ENCODE measurements at regions not wholly inside any gene's neighbourhood (a gene's known extent, or its start where the extent isn't known, plus 50 kb on each side); places are given as distances from the start of the nearest gene placed in this dataset.

DNA sequence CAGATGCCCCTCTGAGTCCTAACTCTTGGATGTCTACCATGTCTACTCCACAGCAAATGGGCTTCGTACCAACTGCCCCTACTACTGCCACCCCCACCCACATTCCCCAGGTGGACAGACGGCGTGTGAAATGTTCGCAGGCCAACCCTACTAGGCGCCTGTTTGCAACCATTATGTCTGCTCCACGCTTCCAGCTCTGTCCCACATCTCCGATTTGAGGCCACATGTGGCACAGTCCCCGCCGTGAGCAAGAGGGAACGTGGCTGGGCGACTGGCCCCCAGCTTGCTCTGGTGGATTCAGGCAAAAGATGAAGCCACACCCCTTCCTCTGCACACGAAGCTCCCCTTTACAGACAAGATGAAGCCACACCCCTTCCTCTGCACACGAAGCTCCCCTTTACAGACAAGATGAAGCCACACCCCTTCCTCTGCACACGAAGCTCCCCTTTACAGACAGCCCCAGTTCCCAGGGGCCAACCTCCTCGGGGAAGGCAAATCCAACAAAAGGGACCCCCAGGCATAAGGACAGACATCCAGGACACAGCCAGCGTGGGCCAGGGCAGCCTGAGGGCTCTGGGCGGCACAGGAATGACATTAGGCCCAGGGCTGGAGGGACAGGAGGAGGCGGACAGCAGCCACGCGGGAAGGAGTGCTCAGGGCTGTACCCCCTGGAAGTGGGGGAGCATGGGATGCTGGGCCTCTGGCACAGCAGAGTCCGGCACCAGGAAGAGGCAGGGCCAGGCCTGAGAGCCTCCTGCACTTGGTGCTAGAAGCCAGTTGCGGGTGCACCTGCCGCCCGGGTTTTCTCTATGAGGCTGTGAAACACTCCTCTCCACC lies 106.2 kb downstream of the SHANK2 start:
- Histone ChIP-seq H3K27ac (no peak overlapping the region), H3K36me3 (no peaks in the 10 kb centered on the region), H3K27me3 (no peaks in the 10 kb centered on the region), H3K4me3 (no peak overlapping the region), H3K9me3 (no peaks in the 10 kb centered on the region), H3K9ac (ENCODE audit: low read depth in 2 of 2, low read length in 2 of 2) (no peak overlapping the region), H3K4me1 (no peaks in the 10 kb centered on the region)
- intact Hi-C loops (cut with DNase I): no loop called here
- TF ChIP-seq, protein P1, sequence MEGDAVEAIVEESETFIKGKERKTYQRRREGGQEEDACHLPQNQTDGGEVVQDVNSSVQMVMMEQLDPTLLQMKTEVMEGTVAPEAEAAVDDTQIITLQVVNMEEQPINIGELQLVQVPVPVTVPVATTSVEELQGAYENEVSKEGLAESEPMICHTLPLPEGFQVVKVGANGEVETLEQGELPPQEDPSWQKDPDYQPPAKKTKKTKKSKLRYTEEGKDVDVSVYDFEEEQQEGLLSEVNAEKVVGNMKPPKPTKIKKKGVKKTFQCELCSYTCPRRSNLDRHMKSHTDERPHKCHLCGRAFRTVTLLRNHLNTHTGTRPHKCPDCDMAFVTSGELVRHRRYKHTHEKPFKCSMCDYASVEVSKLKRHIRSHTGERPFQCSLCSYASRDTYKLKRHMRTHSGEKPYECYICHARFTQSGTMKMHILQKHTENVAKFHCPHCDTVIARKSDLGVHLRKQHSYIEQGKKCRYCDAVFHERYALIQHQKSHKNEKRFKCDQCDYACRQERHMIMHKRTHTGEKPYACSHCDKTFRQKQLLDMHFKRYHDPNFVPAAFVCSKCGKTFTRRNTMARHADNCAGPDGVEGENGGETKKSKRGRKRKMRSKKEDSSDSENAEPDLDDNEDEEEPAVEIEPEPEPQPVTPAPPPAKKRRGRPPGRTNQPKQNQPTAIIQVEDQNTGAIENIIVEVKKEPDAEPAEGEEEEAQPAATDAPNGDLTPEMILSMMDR (IDR thresholded peaks at IDR 0.05): no peak
- DNase-seq: no peak

- TF ChIP-seq, protein P1 (IDR thresholded peaks at IDR 0.05): no peak
- no peaks in the 10 kb centered on the region for H3K36me3 ChIP-seq
- DNase-seq: no peak
- no peaks in the 10 kb centered on the region for H3K4me1 ChIP-seq
- no peak overlapping the region for H3K27ac ChIP-seq
- no peaks in the 10 kb centered on the region for H3K9me3 ChIP-seq
- intact Hi-C loops (cut with DNase I): no loop called here
- H3K4me3 ChIP-seq: no peak overlapping the region
- no peaks in the 10 kb centered on the region for H3K27me3 ChIP-seq
- H3K9ac ChIP-seq (ENCODE audit: low read depth in 2 of 2, low read length in 2 of 2): no peak overlapping the region
These were observed 107.0 kb downstream of the SHANK2 start for GRCh38 chr11:71145368-71145767.

DNA sequence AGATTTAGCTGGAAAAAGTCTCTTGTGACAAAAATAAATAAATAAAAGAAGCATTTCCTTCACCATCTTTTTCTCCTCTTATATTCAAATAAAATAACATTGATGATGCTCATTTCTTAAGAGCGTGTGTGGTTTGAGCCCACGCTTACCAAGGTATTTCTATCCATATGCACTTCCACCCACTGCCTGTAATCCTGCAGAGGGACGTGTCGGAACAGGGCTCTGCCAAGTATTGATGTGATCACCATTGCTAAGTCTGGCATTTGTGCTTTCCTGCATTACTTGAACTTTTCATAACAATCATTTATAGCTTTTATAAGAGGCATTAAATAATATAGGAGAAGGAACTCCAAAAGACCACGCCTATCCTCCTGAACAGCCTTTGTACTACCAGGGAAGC lies 107.6 kb downstream of the SHANK2 start:
- Histone ChIP-seq H3K9me3 (no peaks in the 10 kb centered on the region), H3K36me3 (no peaks in the 10 kb centered on the region), H3K9ac (ENCODE audit: low read depth in 2 of 2, low read length in 2 of 2) (no peak overlapping the region), H3K27me3 (no peaks in the 10 kb centered on the region), H3K4me1 (no peaks in the 10 kb centered on the region), H3K27ac (no peak overlapping the region), H3K4me3 (no peak overlapping the region)
- no peak for DNase-seq
- intact Hi-C loops (cut with DNase I): no loop called here
- TF ChIP-seq, protein P1 (IDR thresholded peaks at IDR 0.05): no peak

GRCh38 chr11:71144010-71144409 lies 108.4 kb downstream of the SHANK2 start:
- Histone ChIP-seq H3K9ac (ENCODE audit: low read depth in 2 of 2, low read length in 2 of 2) (no peak overlapping the region), H3K36me3 (no peaks in the 10 kb centered on the region), H3K9me3 (no peaks in the 10 kb centered on the region), H3K27ac (no peak overlapping the region), H3K4me3 (no peak overlapping the region), H3K27me3 (no peaks in the 10 kb centered on the region), H3K4me1 (no peaks in the 10 kb centered on the region)
- intact Hi-C loops (cut with DNase I): no loop called here
- TF ChIP-seq, protein P1 (IDR thresholded peaks at IDR 0.05): no peak
- no peak for DNase-seq

GRCh38 chr11:71140206-71140919 lies 112.0 kb downstream of the SHANK2 start:
- no peak for DNase-seq
- H3K9ac ChIP-seq (ENCODE audit: low read depth in 2 of 2, low read length in 2 of 2): no peak overlapping the region
- TF ChIP-seq, protein P1 (IDR thresholded peaks at IDR 0.05): no peak
- no peaks in the 10 kb centered on the region for H3K9me3 ChIP-seq
- intact Hi-C loops (cut with DNase I): no loop called here
- no peak overlapping the region for H3K4me3 ChIP-seq
- H3K27ac ChIP-seq: no peak overlapping the region
- no peaks in the 10 kb centered on the region for H3K36me3 ChIP-seq
- no peaks in the 10 kb centered on the region for H3K27me3 ChIP-seq
- H3K4me1 ChIP-seq: no peaks in the 10 kb centered on the region

All from colonic mucosa (tissue), 4 donors.